Anterior cingulate cortex (tissue), 58 donors: ENCODE measurements at regions not wholly inside any gene's neighbourhood (a gene's known extent, or its start where the extent isn't known, plus 50 kb on each side); places are given as distances from the start of the nearest gene placed in this dataset.
A peak's percentile ranks its signal among the peaks of the same experiment; 100 is the strongest.
"Not testable (repeated sequence)": the region's sequence is repeated elsewhere in the genome, so short reads cannot be mapped to it uniquely, and the experiment has no call there.

ENCODE experiments used
- DNase-seq, 58 donors: peaks; one replicate each; lab custom pipeline; 2025; lab: John Stamatoyannopoulos, UW

DNA sequence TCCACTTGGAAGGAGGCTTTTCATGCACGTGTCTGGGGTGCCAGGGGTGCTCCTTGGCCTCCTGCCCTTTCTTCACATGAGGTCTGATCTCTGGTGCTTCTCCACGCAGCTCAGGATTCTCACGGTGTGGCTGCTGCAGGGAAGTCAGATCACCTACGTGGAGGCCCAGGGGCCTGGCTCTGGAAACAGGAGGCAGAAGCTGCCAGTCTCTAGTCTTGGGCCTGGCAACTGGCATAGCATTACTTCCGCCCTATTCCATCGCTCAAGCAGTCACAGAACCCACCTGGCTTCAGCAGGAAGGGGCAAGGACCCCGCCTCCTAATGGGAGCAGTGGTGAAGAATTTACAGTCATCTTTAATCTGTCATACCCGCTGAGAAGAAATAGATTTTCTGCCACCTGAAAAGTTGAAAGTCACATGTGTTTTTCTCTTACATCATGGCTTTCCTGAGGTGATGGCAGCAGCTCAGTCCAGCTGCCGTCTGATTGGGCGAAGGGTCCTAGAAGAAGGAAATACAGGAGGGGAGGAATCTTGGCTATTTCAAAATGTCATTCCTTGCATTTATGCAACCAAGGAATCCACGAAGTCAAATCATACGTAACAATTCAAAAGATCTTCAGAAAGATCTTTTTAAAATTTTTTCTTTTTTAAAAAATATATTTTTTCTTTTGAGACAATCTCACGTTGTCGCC lies 50.1 kb upstream of the DKK3 start:
- DNase-seq, result no peak

DNA sequence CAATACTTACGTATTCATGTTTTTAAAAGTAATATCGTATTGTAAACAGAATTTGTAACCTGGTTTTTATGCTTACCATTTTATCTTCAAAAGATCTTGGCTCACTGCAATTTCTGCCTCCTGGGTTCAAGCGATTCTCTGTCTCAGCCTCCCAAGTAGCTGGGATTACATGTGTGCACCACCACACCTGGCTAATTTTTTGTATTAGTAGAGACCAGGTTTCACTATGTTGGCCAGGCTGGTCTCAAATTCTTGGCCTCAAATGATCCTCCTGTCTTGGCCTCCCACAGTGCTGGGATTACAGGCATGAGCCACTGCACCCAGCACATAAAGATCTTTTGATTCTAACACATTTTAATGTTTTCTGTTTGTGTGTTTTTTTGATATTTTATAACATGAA lies 50.7 kb upstream of the DKK3 start:
- DNase-seq, result not testable (repeated sequence)

DNA sequence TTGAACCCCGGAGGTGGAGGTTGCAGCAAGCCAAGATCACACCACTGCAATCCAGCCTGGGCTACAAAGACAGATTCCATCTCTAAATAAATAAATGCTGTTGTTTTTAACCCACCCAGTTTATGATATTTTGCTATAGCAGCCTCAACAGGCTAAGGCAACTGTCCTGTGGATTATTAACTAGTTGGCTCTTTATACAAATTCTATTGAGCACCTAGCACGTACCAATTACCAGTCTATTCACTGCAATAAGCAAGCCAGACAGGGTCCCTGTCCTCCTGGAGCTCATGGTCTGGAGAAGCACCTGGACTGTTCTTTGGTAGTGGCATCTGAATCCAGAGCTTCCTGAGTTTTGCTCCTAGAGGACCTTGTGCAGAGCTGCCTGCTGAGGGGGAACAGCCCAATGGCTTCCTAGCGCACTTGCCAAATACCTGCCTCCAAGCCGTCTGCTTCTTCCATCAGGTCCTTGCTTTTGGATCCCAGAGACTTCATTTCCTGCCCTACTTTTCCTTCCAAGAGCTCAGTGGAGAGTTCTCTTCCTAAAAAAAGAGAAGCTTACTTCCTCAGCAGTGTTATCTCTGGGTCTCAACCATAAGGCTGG lies 49.9 kb upstream of the MICAL2 start:
- DNase-seq, result peak in 2 of 58 donors; percentile 4 to 15
